ENCODE measurements at regions not wholly inside any gene's neighbourhood (a gene's known extent, or its start where the extent isn't known, plus 50 kb on each side); places are given as distances from the start of the nearest gene placed in this dataset.

DNA sequence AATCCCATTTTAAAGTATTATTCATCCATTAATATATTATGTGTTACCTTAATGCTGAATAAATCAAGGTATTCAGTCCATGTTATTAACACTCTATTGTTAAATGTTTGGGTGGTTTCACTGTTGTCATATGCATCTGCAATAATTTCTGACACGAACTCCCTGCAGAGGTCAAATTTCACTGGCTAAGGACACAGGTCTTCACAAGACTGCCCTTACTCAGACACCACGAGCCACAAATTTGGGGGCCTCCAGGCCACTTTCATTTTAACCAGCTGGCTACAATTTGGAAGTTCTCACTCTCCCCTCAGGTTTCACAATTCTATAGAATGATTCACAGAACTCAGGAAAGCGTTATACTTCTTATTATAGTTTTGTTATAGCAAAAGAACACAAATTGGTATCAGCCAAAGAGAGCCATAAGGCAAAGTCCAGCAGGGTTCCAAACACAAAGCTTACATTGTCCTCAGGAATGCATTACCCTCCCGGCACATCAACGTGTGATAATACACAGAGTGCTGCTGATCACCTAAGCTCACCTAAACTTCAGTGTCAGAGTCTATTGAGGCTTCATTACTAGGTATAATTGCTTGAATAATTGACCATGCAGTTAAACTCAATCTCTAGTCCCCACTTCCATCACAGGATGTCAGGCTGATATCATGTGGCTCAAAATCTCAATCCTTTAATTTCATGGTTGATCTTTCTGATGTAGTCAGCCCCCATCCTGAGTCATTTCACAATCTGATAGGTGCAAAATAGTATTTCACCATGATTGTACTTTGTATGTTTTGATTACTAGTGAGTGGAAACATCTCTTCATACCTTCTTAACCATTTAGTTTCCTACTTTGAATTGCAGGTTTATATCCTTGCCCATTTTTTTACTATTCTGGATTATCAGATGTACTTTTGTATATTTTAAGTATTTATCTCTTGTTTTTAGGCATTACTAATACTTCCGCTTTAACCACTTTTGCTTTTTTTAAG is 441.4 kb upstream of the AGTR1 start:
- TF ChIP-seq, protein P1, sequence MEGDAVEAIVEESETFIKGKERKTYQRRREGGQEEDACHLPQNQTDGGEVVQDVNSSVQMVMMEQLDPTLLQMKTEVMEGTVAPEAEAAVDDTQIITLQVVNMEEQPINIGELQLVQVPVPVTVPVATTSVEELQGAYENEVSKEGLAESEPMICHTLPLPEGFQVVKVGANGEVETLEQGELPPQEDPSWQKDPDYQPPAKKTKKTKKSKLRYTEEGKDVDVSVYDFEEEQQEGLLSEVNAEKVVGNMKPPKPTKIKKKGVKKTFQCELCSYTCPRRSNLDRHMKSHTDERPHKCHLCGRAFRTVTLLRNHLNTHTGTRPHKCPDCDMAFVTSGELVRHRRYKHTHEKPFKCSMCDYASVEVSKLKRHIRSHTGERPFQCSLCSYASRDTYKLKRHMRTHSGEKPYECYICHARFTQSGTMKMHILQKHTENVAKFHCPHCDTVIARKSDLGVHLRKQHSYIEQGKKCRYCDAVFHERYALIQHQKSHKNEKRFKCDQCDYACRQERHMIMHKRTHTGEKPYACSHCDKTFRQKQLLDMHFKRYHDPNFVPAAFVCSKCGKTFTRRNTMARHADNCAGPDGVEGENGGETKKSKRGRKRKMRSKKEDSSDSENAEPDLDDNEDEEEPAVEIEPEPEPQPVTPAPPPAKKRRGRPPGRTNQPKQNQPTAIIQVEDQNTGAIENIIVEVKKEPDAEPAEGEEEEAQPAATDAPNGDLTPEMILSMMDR (IDR thresholded peaks at IDR 0.05), result no peak
- no peak for TF ChIP-seq POLR2A (IDR thresholded peaks at IDR 0.05)
